Common myeloid progenitor, CD34-positive (primary cell): ENCODE measurements at regions not wholly inside any gene's neighbourhood (a gene's known extent, or its start where the extent isn't known, plus 50 kb on each side); places are given as distances from the start of the nearest gene placed in this dataset.
"Not testable (repeated sequence)": the region's sequence is repeated elsewhere in the genome, so short reads cannot be mapped to it uniquely, and the experiment has no call there.

Experiments used
- CTCF ChIA-PET: fragments of 350-600 bp; sonication (Branson Sonifier 250); formaldehyde crosslinking; loops from one replicate; lab custom pipeline; 2021; ENCODE audit warnings: antibody characterized with exemption; lab: Charles Lee
- POLR2A ChIA-PET: fragments of 350-600 bp; sonication (Branson Sonifier 250); formaldehyde crosslinking; loops from one replicate; lab custom pipeline; 2021; ENCODE audit warnings: antibody characterized with exemption; lab: Charles Lee
- DNase-seq, 3 donors: peaks; one replicate each; pipeline versions ENCODE4 v3.0.0 to v3.0.0-alpha.2; 2013
- H3K27ac ChIP-seq, 2 experiments: 1 replicate in 1 of 2; 2 replicates in 1 of 2; pipeline ENCODE4 v1.7.0; 2013; ENCODE audit warnings: inconsistent platforms in 2 of 2, low read length in 2 of 2, mild to moderate bottlenecking in 2 of 2, low read depth in 1 of 2, moderate library complexity in 1 of 2; ENCODE audit not compliant: severe bottlenecking in 2 of 2, insufficient read depth in 1 of 2, poor library complexity in 1 of 2
- H3K27me3 ChIP-seq, 5 experiments: replicated peaks in 2 of 5; 1 replicate in 3 of 5; 2 replicates in 2 of 5; pipeline versions ENCODE4 v1.6.1 to v1.7.0; 2013; ENCODE audit warnings: low read length in 4 of 5, mild to moderate bottlenecking in 2 of 5, moderate library complexity in 2 of 5, inconsistent platforms in 1 of 5; ENCODE audit not compliant: insufficient read depth in 5 of 5, control insufficient read depth in 4 of 5
- H3K36me3 ChIP-seq, 4 experiments: 1 replicate in 2 of 4; 2 replicates in 2 of 4; pipeline versions ENCODE4 v1.6.1 to v1.7.0; 2013; ENCODE audit warnings: low read length in 3 of 4, control low read depth in 1 of 4, mild to moderate bottlenecking in 1 of 4; ENCODE audit not compliant: control insufficient read depth in 4 of 4, insufficient read depth in 4 of 4
- H3K4me1 ChIP-seq, 4 experiments: 1 replicate in 3 of 4; 2 replicates in 1 of 4; pipeline versions ENCODE4 v1.6.1 to v1.7.1; 2013; ENCODE audit warnings: low read length in 3 of 4, mild to moderate bottlenecking in 3 of 4, control low read depth in 1 of 4, inconsistent platforms in 1 of 4, moderate library complexity in 1 of 4; ENCODE audit not compliant: control insufficient read depth in 4 of 4, insufficient read depth in 4 of 4; ENCODE audit errors: control extremely low read depth in 1 of 4
- H3K4me3 ChIP-seq, 7 experiments: 1 replicate in 4 of 7; 2 replicates in 3 of 7; pipeline versions ENCODE4 v1.5.1 to v1.7.0; 2013; ENCODE audit warnings: mild to moderate bottlenecking in 7 of 7, low read length in 6 of 7, moderate library complexity in 6 of 7, inconsistent platforms in 2 of 7, low read depth in 2 of 7, control low read depth in 1 of 7; ENCODE audit not compliant: insufficient read depth in 4 of 7, control insufficient read depth in 1 of 7; ENCODE audit errors: extremely low read depth in 1 of 7
- H3K9me3 ChIP-seq, 5 experiments: 1 replicate in 4 of 5; 2 replicates in 1 of 5; pipeline versions ENCODE4 v1.6.1 to v1.7.1; 2013; ENCODE audit warnings: low read length in 4 of 5, mild to moderate bottlenecking in 2 of 5, inconsistent platforms in 1 of 5, low read depth in 1 of 5, moderate library complexity in 1 of 5; ENCODE audit not compliant: control insufficient read depth in 4 of 5, insufficient read depth in 2 of 5; ENCODE audit errors: control extremely low read depth in 1 of 5
- WGBS: methylation state at CpG from one replicate; pipeline ENCODE4 v1.1.5; 2013; ENCODE audit not compliant: insufficient coverage; 5-methylcytosine and 5-hydroxymethylcytosine counted together

- Histone ChIP-seq H3K27me3 (no peaks in the 10 kb centered on the region), H3K4me3 (no peak overlapping the region), H3K9me3 (peaks cover 0 to 6% (median 2%) of the 10 kb centered on the region in 5 experiments), H3K27ac (no peak overlapping the region), H3K4me1 (no peaks in the 10 kb centered on the region), H3K36me3 (no peaks in the 10 kb centered on the region)
- POLR2A ChIA-PET, result no interaction called here
- no peak for DNase-seq
- CTCF ChIA-PET, result no interaction called here
- 100% methylated on average over 1 of the region's 3 CpGs for WGBS
Measured at GRCh38 chr6:121559611-121560269, 124.3 kb downstream of the GJA1 start.

GRCh38 chr6:121560476-121560875 lies 125.0 kb downstream of the GJA1 start:
- POLR2A ChIA-PET, result no interaction called here
- no peak for DNase-seq
- CTCF ChIA-PET, result no interaction called here

GRCh38 chr6:121563286-121563685 lies 127.8 kb downstream of the GJA1 start:
- WGBS, result no CpG with 5 or more reads among the region's 1 CpG
- H3K9me3 ChIP-seq, result peaks cover 0 to 7% (median 3%) of the 10 kb centered on the region in 5 experiments
- H3K4me1 ChIP-seq, result no peaks in the 10 kb centered on the region
- DNase-seq, result no peak
- H3K36me3 ChIP-seq, result no peaks in the 10 kb centered on the region
- H3K27ac ChIP-seq, result no peak overlapping the region
- ChIA-PET CTCF (no interaction called here), POLR2A (no interaction called here)
- no peak overlapping the region for H3K4me3 ChIP-seq
- H3K27me3 ChIP-seq, result no peaks in the 10 kb centered on the region

More at GRCh38 chr6:121560476-121560875, 125.0 kb downstream of the GJA1 start:
- no peaks in the 10 kb centered on the region for H3K27me3 ChIP-seq
- H3K36me3 ChIP-seq, result no peaks in the 10 kb centered on the region
- H3K9me3 ChIP-seq, result peaks cover 0 to 6% (median 3%) of the 10 kb centered on the region in 5 experiments
- H3K4me1 ChIP-seq, result no peaks in the 10 kb centered on the region
- H3K4me3 ChIP-seq, result no peak overlapping the region
- H3K27ac ChIP-seq, result no peak overlapping the region

- H3K4me1 ChIP-seq, CTCF ChIA-PET, H3K36me3 ChIP-seq, H3K9me3 ChIP-seq, POLR2A ChIA-PET, DNase-seq, H3K27ac ChIP-seq, H3K4me3 ChIP-seq, H3K27me3 ChIP-seq: not testable (repeated sequence)
- 100% methylated on average over 3 of the region's 5 CpGs for WGBS
Measured at GRCh38 chr6:121564529-121564928, 129.1 kb downstream of the GJA1 start.

- no peak overlapping the region for H3K27ac ChIP-seq
- POLR2A ChIA-PET, result no interaction called here
- 89% methylated on average over 1 of the region's 1 CpG for WGBS
Measured at GRCh38 chr6:121571455-121571854, 136.0 kb downstream of the GJA1 start.

GRCh38 chr6:121573481-121573880 lies 138.0 kb downstream of the GJA1 start:
- H3K36me3 ChIP-seq, result no peaks in the 10 kb centered on the region
- DNase-seq, result peak; percentile 69 to 91 (median 79)
- H3K27ac ChIP-seq, result peak overlapping the region; percentile 41 to 80
- no peaks in the 10 kb centered on the region for H3K27me3 ChIP-seq
- peak overlapping the region in 2 of 7 experiments; percentile 34 to 56 for H3K4me3 ChIP-seq
- peaks cover 0 to 8% (median 2%) of the 10 kb centered on the region in 4 experiments for H3K4me1 ChIP-seq
- POLR2A ChIA-PET, result no interaction called here
- CTCF ChIA-PET, result interaction anchor here (0.6 kb wide), 1 partner anchor 230 kb away, joined by 3 read pairs; no protein-coding TSS in a partner anchor
- no peaks in the 10 kb centered on the region for H3K9me3 ChIP-seq

More at GRCh38 chr6:121571455-121571854, 136.0 kb downstream of the GJA1 start:
- Histone ChIP-seq H3K9me3 (no peaks in the 10 kb centered on the region), H3K4me1 (peaks cover 0 to 8% (median 2%) of the 10 kb centered on the region in 4 experiments), H3K36me3 (no peaks in the 10 kb centered on the region), H3K4me3 (no peak overlapping the region), H3K27me3 (no peaks in the 10 kb centered on the region)
- CTCF ChIA-PET, result no interaction called here
- no peak for DNase-seq

GRCh38 chr6:121578216-121578615 lies 142.8 kb downstream of the GJA1 start:
- H3K36me3 ChIP-seq, result no peaks in the 10 kb centered on the region
- no peak overlapping the region for H3K27ac ChIP-seq
- H3K4me3 ChIP-seq, result no peak overlapping the region
- ChIA-PET POLR2A (no interaction called here), CTCF (no interaction called here)
- no peak for DNase-seq
- H3K27me3 ChIP-seq, result no peaks in the 10 kb centered on the region
- H3K9me3 ChIP-seq, result no peaks in the 10 kb centered on the region
- peaks cover 0 to 5% (median 2%) of the 10 kb centered on the region in 4 experiments for H3K4me1 ChIP-seq
